ENCODE measurements at regions not wholly inside any gene's neighbourhood (a gene's known extent, or its start where the extent isn't known, plus 50 kb on each side); places are given as distances from the start of the nearest gene placed in this dataset.

DNA sequence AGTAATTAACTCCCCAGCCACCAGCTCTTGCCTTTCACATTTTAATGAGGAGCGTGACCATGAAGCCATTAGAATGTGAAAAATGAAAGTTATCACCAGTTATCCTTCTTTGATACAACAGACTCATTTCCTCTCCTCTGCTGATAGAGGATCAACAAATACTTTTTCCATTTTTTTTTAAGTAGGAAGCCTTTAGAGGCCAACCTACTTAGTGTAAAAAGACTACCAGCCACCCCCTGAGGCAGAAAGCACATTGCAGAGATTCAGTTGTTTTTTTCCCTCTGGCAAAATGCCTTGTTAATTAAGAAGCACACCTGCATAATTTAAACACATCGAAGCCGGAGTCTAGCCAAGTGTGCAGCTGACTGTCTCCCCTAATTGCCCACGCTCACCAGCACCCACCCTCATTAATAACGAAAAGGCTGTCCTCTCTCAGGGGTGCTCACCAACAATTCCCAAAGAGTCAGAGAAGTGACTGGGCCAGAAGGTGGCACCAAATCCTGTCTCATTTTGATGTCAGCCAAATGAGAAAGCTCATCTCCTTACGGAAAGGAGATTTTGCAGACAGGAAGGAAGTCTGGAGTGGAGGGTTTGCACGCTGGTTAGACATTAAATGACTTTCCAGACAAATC, 60.9 kb upstream of the MC3R start:
- POLR2A ChIA-PET: no interaction called here
- Mint-ChIP-seq H3K27me3 (peaks cover 0 to 14% (median under 1%) of the 10 kb centered on the region in 5 donors), H3K9me3 (peaks cover 0 to 2% (median 0%) of the 10 kb centered on the region in 9 donors), H3K27ac (no peak overlapping the region), H3K4me1 (no peaks in the 10 kb centered on the region), H3K4me3 (no peak overlapping the region), H3K36me3 (no peaks in the 10 kb centered on the region)
- DNase-seq (no peak), ATAC-seq (no peak)

DNA sequence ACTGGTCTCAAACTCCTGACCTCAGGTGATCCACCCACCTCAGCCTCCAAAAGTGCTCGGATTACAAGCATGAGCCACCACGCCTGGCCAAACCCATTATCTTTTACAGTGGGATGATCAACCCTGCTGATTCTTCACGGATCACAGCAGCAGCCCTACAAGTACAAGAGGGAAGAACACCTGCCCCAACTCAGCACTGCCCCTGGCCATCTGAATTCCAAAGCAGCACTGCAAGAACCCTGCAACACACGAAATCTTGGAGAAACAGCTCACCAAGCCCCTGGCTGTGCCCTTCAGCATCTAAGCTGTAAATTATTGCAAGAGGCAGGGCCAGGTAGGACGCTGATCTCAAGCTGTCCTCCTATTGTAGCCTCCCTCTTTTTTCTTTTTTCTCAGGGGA, 54.5 kb upstream of the MC3R start:
- ATAC-seq: no peak
- Mint-ChIP-seq H3K4me3 (no peak overlapping the region), H3K27me3 (peaks cover 0 to 11% (median 0%) of the 10 kb centered on the region in 5 donors), H3K9me3 (peaks cover 0 to 10% (median 4%) of the 10 kb centered on the region in 9 donors), H3K36me3 (peaks cover 0 to 1% (median 0%) of the 10 kb centered on the region in 3 donors), H3K4me1 (no peaks in the 10 kb centered on the region), H3K27ac (no peak overlapping the region)
- DNase-seq: no peak
- POLR2A ChIA-PET: no interaction called here

DNA sequence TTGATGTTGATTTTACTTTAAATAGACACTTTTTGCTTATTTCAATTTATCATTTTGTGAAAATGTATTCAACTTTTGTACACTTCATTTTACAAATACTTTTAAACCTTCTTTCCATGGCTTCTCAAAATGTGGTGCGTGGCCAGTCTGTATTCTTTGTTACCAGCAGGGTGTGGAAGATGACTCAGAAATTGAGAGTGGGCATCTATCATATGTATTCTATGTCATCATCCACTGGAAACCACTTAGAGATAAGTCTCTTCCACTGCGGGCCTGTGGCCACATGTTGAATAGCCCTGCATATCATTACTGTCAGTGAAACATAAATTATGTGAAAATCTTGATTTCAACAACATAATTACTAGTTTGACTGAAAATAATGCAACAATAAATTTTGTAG, 52.6 kb upstream of the MC3R start:
- H3K36me3 Mint-ChIP-seq: peaks cover 0 to 21% (median 0%) of the 10 kb centered on the region in 3 donors
- peaks cover 10 to 29% (median 19%) of the 10 kb centered on the region in 9 donors for H3K9me3 Mint-ChIP-seq
- H3K27me3 Mint-ChIP-seq: peaks cover 0 to 11% (median 2%) of the 10 kb centered on the region in 5 donors
- H3K4me1 Mint-ChIP-seq: no peaks in the 10 kb centered on the region
- no peak overlapping the region for H3K27ac Mint-ChIP-seq
- DNase-seq (no peak), ATAC-seq (no peak)
- no peak overlapping the region for H3K4me3 Mint-ChIP-seq
- POLR2A ChIA-PET: no interaction called here

Measured in naive thymus-derived CD8-positive, alpha-beta T cell (primary cell).